ENCODE measurements at regions not wholly inside any gene's neighbourhood (a gene's known extent, or its start where the extent isn't known, plus 50 kb on each side); places are given as distances from the start of the nearest gene placed in this dataset.

GRCh38 chr20:52838510-52839241 lies 133.5 kb upstream of the TSHZ2 start:
- Histone ChIP-seq H3K27ac (ENCODE audit: insufficient read depth, low read length) (no peak overlapping the region), H3K9me1 (ENCODE audit: insufficient read depth, low read length) (no peaks in the 10 kb centered on the region), H3K4me3 (ENCODE audit: insufficient read depth, low read depth, low read length) (no peak overlapping the region), H3K4ac (ENCODE audit: low read depth, low read length) (no peak overlapping the region), H2BK120ac (ENCODE audit: low read depth, low read length) (no peak overlapping the region), H3K79me1 (ENCODE audit: low read depth in 1 of 2, low read length in 2 of 2) (no peaks in the 10 kb centered on the region), H4K5ac (ENCODE audit: low read depth, low read length) (no peak overlapping the region), H3K36me3 (ENCODE audit: control insufficient read depth, insufficient read depth, low read length) (no peaks in the 10 kb centered on the region), H3K4me1 (ENCODE audit: control insufficient read depth, insufficient read depth, low read length) (no peaks in the 10 kb centered on the region), H4K91ac (ENCODE audit: insufficient read depth, low read depth, low read length) (no peak overlapping the region), H2BK20ac (ENCODE audit: low read depth, low read length) (no peak overlapping the region), H4K20me1 (ENCODE audit: insufficient read depth, low read length) (no peaks in the 10 kb centered on the region), H3K23ac (ENCODE audit: low read depth, low read length) (no peak overlapping the region), H2AK9ac (replicated peaks; ENCODE audit: low read depth, low read length, poor library complexity) (no peak overlapping the region), H2BK15ac (ENCODE audit: low read depth, low read length) (no peak overlapping the region), H3K4me2 (ENCODE audit: low read depth, low read length) (no peak overlapping the region), H3K56ac (ENCODE audit: extremely low read depth, insufficient read depth, low read length) (no peak overlapping the region), H4K8ac (ENCODE audit: low read depth in 2 of 2, low read length in 2 of 2) (no peak overlapping the region), H3K14ac (replicated peaks; ENCODE audit: low read depth, low read length) (no peak overlapping the region), H3K9ac (ENCODE audit: low read depth, low read length) (no peak overlapping the region), H3K9me3 (ENCODE audit: control insufficient read depth, insufficient read depth, low read length) (peaks cover 2% of the 10 kb centered on the region; the same call in 1 of the 2 replicates), H2AK5ac (ENCODE audit: low read depth, low read length) (no peak overlapping the region), H2BK5ac (ENCODE audit: low read depth, low read length, poor library complexity, severe bottlenecking) (no peak overlapping the region), H2AFZ (replicated peaks; ENCODE audit: low read length, poor library complexity) (no peak overlapping the region), H3K18ac (ENCODE audit: low read depth, low read length) (no peak overlapping the region), H3K27me3 (ENCODE audit: control insufficient read depth, insufficient read depth, low read length) (no peaks in the 10 kb centered on the region)
- DNase-seq, result no peak
- TF ChIP-seq RCOR1 (IDR thresholded peaks at IDR 0.05; ENCODE audit: insufficient replicate concordance, low read length) (no peak), NFE2L2 (IDR thresholded peaks at IDR 0.05; ENCODE audit: low read depth, low read length) (no peak), RFX5 (IDR thresholded peaks at IDR 0.05; ENCODE audit: low read depth, low read length) (no peak), BHLHE40 (IDR thresholded peaks at IDR 0.05; ENCODE audit: low read depth, low read length) (no peak), CHD1 (IDR thresholded peaks at IDR 0.05; ENCODE audit: low read depth, low read length) (no peak), SMC3 (IDR thresholded peaks at IDR 0.05; ENCODE audit: low read depth, low read length) (no peak), MXI1 (IDR thresholded peaks at IDR 0.05; ENCODE audit: borderline replicate concordance, low read depth, low read length) (no peak), CTCF (conservative IDR thresholded peaks at IDR 0.05; ENCODE audit: low read depth, low read length) (no peak), MAZ (IDR thresholded peaks at IDR 0.05; ENCODE audit: borderline replicate concordance, low read depth, low read length) (no peak), CEBPB (IDR thresholded peaks at IDR 0.05; ENCODE audit: low read depth, low read length) (no peak), FOS (IDR thresholded peaks at IDR 0.05; ENCODE audit: low read depth, low read length) (no peak), POLR2A (IDR thresholded peaks at IDR 0.05; ENCODE audit: low read depth, low read length) (no peak), MAFK (IDR thresholded peaks at IDR 0.05; ENCODE audit: low read depth, low read length) (no peak), RAD21 (IDR thresholded peaks at IDR 0.05; ENCODE audit: low read length) (no peak)
- TF ChIP-seq, protein P1, sequence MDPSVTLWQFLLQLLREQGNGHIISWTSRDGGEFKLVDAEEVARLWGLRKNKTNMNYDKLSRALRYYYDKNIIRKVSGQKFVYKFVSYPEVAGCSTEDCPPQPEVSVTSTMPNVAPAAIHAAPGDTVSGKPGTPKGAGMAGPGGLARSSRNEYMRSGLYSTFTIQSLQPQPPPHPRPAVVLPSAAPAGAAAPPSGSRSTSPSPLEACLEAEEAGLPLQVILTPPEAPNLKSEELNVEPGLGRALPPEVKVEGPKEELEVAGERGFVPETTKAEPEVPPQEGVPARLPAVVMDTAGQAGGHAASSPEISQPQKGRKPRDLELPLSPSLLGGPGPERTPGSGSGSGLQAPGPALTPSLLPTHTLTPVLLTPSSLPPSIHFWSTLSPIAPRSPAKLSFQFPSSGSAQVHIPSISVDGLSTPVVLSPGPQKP (IDR thresholded peaks at IDR 0.05; ENCODE audit: borderline replicate concordance, low read depth, low read length), result no peak
- TF ChIP-seq, protein P2, sequence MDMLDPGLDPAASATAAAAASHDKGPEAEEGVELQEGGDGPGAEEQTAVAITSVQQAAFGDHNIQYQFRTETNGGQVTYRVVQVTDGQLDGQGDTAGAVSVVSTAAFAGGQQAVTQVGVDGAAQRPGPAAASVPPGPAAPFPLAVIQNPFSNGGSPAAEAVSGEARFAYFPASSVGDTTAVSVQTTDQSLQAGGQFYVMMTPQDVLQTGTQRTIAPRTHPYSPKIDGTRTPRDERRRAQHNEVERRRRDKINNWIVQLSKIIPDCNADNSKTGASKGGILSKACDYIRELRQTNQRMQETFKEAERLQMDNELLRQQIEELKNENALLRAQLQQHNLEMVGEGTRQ (IDR thresholded peaks at IDR 0.05; ENCODE audit: low read depth, low read length), result no peak
- in situ Hi-C loops (cut with MboI; ENCODE audit: low sequenced_read_pairs), result no loop called here
- ATAC-seq (ENCODE audit: low read depth), result no peak
- intact Hi-C loops (cut with micrococcal nuclease), result no loop called here
- ChIA-PET POLR2A (ENCODE audit: unreplicated experiment) (no interaction called here), CTCF (no interaction called here)
- BruUV-seq (replicated peaks), result no TSS peak
- WGBS, 2 experiments (ENCODE audit: extremely low coverage in 2 of 2, insufficient read length in 1 of 2), result no CpG with 5 or more reads among the region's 2 CpGs
- dilution Hi-C loops (cut with HindIII; ENCODE audit: low sequenced_read_pairs, unreplicated experiment), result no loop called here

Measured in IMR-90 (cell line).